T-cell (primary cell): ENCODE measurements at regions not wholly inside any gene's neighbourhood (a gene's known extent, or its start where the extent isn't known, plus 50 kb on each side); places are given as distances from the start of the nearest gene placed in this dataset.
A peak's percentile ranks its signal among the peaks of the same experiment; 100 is the strongest.

Experiments used
- ATAC-seq, 4 experiments: fragments of 200-7000 bp in 3 of 4; fragments of 150-1000 bp in 1 of 4; cut with Tn5 transposase; replicated peaks in 1 of 4; 1 replicate in 3 of 4; 2 replicates in 1 of 4; pipeline ENCODE4 v1.10.0; 2021; ENCODE audit warnings: moderate library complexity in 3 of 4, mild to moderate bottlenecking in 2 of 4, moderate number of reproducible peaks in 1 of 4
- CTCF ChIA-PET, 2 donors: fragments of 300-600 bp; sonication (Branson Sonifier 250); formaldehyde crosslinking; loops; one replicate each; lab custom pipeline; 2022; ENCODE audit warnings: antibody characterized with exemption in 2 of 2; lab: Charles Lee
- POLR2A ChIA-PET, 2 donors: fragments of 300-600 bp; sonication (Branson Sonifier 250); formaldehyde crosslinking; loops; one replicate each; lab custom pipeline; 2022; ENCODE audit warnings: antibody characterized with exemption in 2 of 2; lab: Charles Lee
- DNase-seq, 35 experiments: peaks; one replicate each; pipeline versions ENCODE4 v3.0.0 to v3.0.0-alpha.2; 2013 to 2023
- H3K27ac ChIP-seq: one replicate; pipeline ENCODE4 v1.5.1; 2013; ENCODE audit warnings: low read length
- H3K27me3 ChIP-seq, 2 experiments: replicated peaks in 1 of 2; 1 replicate in 1 of 2; 2 replicates in 1 of 2; pipeline versions ENCODE4 v1.6.1 to v1.7.0; 2013; ENCODE audit warnings: low read length in 1 of 2, mixed read lengths in 1 of 2; ENCODE audit not compliant: control insufficient read depth in 2 of 2, insufficient read depth in 2 of 2; ENCODE audit errors: extremely low read depth in 1 of 2
- H3K36me3 ChIP-seq, 2 donors: 1 replicate in 1 of 2; 2 replicates in 1 of 2; pipeline versions ENCODE4 v1.6.1 to v1.7.0; 2013; ENCODE audit warnings: low read length in 1 of 2; ENCODE audit not compliant: control insufficient read depth in 2 of 2, insufficient read depth in 1 of 2; ENCODE audit errors: extremely low read depth in 1 of 2
- H3K4me1 ChIP-seq, 2 experiments: 1 replicate in 1 of 2; 2 replicates in 1 of 2; pipeline versions ENCODE4 v1.6.1 to v1.7.0; 2013; ENCODE audit warnings: low read length in 2 of 2, mixed read lengths in 1 of 2; ENCODE audit not compliant: insufficient read depth in 2 of 2, control insufficient read depth in 1 of 2; ENCODE audit errors: extremely low read depth in 1 of 2
- H3K4me3 ChIP-seq, 2 donors: 1 replicate in 1 of 2; 2 replicates in 1 of 2; pipeline versions ENCODE4 v1.5.1 to v1.7.0; 2013; ENCODE audit warnings: mild to moderate bottlenecking in 2 of 2, low read length in 1 of 2, moderate library complexity in 1 of 2; ENCODE audit not compliant: control insufficient read depth in 1 of 2; ENCODE audit errors: extremely low read depth in 1 of 2
- H3K9me3 ChIP-seq: 2 replicates; pipeline ENCODE4 v1.7.0; 2013
- H3K27ac Mint-ChIP-seq, 2 donors: one replicate each; pipeline ENCODE4 v1.8.0; 2020 to 2021; ENCODE audit warnings: mild to moderate bottlenecking in 2 of 2, mixed read lengths in 2 of 2
- H3K27me3 Mint-ChIP-seq, 2 donors: one replicate each; pipeline ENCODE4 v1.8.0; 2021 to 2022; ENCODE audit warnings: mixed read lengths in 2 of 2
- H3K36me3 Mint-ChIP-seq: one replicate; pipeline ENCODE4 v1.8.0; 2021; ENCODE audit warnings: mixed read lengths
- H3K4me1 Mint-ChIP-seq, 3 donors: one replicate each; pipeline ENCODE4 v1.8.0; 2020 to 2022; ENCODE audit warnings: mixed read lengths in 3 of 3, mild to moderate bottlenecking in 1 of 3
- H3K4me3 Mint-ChIP-seq, 3 donors: one replicate each; pipeline ENCODE4 v1.8.0; 2020 to 2022; ENCODE audit warnings: mild to moderate bottlenecking in 3 of 3, mixed read lengths in 3 of 3, moderate library complexity in 3 of 3
- H3K9me3 Mint-ChIP-seq, 3 donors: one replicate each; pipeline ENCODE4 v1.8.0; 2020 to 2022; ENCODE audit warnings: mixed read lengths in 3 of 3
- WGBS: methylation state at CpG from one replicate; pipeline ENCODE4 v1.1.5; 2013; ENCODE audit warnings: missing lambda C conversion rate; ENCODE audit not compliant: insufficient coverage; 5-methylcytosine and 5-hydroxymethylcytosine counted together

DNA sequence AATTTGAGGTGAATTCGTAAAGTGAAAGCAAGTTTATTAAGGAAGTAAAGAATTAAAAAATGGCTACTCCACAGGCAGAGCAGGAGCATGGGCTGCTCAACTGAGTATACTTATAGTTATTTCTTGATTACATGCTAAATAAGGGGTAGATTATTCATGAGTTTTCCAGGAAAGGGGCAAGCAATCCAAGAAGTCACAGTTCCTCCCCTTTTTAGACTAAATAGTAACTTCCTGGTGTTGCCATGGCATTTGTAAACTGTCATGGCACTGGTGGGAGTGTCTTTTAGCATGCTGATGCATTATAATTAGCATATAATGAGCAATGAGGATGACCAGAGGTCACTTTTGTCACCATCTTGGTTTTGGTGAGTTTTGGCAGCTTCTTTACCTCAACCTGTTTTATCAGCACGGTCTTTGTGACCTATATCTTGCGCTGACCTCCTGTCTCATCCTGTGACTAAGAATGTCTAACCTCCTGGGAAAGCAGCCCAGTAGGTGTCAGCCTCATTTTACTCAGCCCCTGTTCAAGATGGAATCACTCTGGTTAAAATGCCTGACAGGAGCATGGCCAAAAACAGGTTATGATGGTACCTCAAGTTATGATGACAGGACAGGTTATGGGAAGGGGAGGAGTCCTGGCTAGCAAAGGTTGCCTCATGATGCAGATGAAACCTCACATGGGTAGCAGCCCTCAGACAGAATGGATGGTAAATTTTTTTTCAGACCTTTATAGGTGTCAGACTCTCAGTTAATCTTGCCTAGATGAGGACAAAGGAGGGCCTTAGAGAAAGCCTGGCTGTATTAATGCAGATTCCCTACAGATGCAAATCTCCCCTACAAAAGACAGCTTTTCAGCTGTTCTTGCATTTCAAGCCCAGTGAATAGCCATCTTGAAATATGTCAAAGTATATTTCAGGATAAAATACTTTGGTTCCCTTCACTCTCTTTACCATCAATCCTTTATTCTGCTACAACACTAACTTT, 49.7 kb downstream of the SIPA1L2 start:
- Mint-ChIP-seq H3K4me1 (peaks cover 34 to 50% (median 40%) of the 10 kb centered on the region in 3 donors), H3K27me3 (no peaks in the 10 kb centered on the region), H3K9me3 (no peaks in the 10 kb centered on the region), H3K27ac (peak overlapping the region; percentile 84 to 85), H3K4me3 (peak overlapping the region in 1 of 3 donors; percentile 66), H3K36me3 (no peaks in the 10 kb centered on the region)
- ChIA-PET POLR2A (interaction anchor here in 1 of 2 donors (0.6 kb wide), 1 partner anchor 47 kb away, joined by 3 read pairs; no protein-coding TSS in a partner anchor), CTCF (no interaction called here)
- Histone ChIP-seq H3K4me1 (peaks cover 21 to 28% of the 10 kb centered on the region in 2 experiments), H3K36me3 (no peaks in the 10 kb centered on the region), H3K27me3 (no peaks in the 10 kb centered on the region), H3K9me3 (no peaks in the 10 kb centered on the region), H3K4me3 (no peak overlapping the region), H3K27ac (peak overlapping the region; percentile 75)
- ATAC-seq (no peak), DNase-seq (no peak)
- 64% methylated on average over 2 of the region's 3 CpGs for WGBS

DNA sequence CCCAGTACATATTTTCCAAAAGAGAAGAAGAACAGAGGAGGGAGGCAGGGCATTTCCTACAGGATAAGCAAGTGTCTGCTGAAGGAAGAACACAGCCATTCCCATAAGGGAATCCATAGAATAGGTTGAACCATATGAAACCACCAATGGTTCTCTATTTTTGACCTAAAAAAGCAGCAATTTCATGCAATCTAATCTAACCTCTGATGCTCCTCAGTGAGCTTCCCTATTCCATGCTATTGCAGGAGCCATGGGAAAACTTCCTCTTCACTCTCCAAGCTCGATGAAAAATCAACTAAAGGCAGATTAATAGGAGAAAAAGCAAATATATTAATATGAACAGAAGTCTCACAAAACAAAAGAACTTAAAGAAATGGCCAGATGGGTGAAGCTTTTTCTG, 50.5 kb downstream of the SIPA1L2 start:
- CTCF ChIA-PET: interaction anchor here in 1 of 2 donors (0.5 to 0.9 kb wide), 2 partner anchors 18 to 48 kb away, joined by 4 to 6 read pairs; no protein-coding TSS in a partner anchor
- no peaks in the 10 kb centered on the region for H3K36me3 ChIP-seq
- H3K4me3 ChIP-seq: no peak overlapping the region
- Mint-ChIP-seq H3K27me3 (no peaks in the 10 kb centered on the region), H3K9me3 (no peaks in the 10 kb centered on the region), H3K27ac (peak overlapping the region; percentile 84 to 85), H3K4me3 (peak overlapping the region; percentile 40 to 66 (median 47)), H3K36me3 (no peaks in the 10 kb centered on the region), H3K4me1 (peaks cover 34 to 53% (median 40%) of the 10 kb centered on the region in 3 donors)
- no peaks in the 10 kb centered on the region for H3K27me3 ChIP-seq
- WGBS: no CpG with 5 or more reads among the region's 1 CpG
- DNase-seq (no peak), ATAC-seq (no peak)
- POLR2A ChIA-PET: interaction anchor here in 1 of 2 donors (0.6 kb wide), 1 partner anchor 48 kb away, joined by 3 read pairs; no protein-coding TSS in a partner anchor
- H3K27ac ChIP-seq: peak overlapping the region; percentile 75
- peaks cover 21 to 28% of the 10 kb centered on the region in 2 experiments for H3K4me1 ChIP-seq
- no peaks in the 10 kb centered on the region for H3K9me3 ChIP-seq

DNA sequence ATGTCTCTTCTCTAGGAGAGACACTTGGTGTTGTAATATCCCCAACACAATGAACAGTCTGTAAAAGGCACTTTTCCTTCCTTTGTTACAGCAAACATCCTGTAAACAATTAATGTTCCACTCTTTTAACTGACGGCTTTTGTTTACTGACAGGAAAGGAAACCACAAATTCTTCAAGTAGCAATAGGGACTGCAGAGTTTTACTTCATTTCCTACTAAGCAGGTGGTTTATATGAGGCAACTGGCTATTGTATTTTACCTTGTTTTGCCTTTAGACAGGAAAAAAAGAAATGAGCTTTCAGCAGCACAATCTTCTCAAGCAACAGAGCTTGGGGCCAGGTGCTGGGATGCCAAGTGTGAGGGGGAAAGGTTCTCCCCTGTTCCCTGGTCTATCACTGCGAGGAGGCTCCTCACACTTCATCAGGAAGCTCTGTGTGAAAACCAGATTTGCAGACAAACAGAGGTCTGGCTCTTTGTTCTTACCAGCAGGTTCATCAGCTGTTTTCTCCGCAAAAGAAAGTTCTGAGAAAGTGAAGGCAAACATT, 51.2 kb downstream of the SIPA1L2 start:
- peak overlapping the region; percentile 40 to 66 (median 47) for H3K4me3 Mint-ChIP-seq
- ChIA-PET CTCF (interaction anchor here (0.5 to 0.9 kb wide), 4 partner anchors 19 to 344 kb away, joined by 3 to 6 read pairs (median 4); no protein-coding TSS in a partner anchor), POLR2A (no interaction called here)
- no peaks in the 10 kb centered on the region for H3K27me3 ChIP-seq
- H3K27ac ChIP-seq: peak overlapping the region; percentile 75
- no CpG with 5 or more reads among the region's 3 CpGs for WGBS
- H3K27me3 Mint-ChIP-seq: no peaks in the 10 kb centered on the region
- peak overlapping the region; percentile 22 to 35 for H3K4me3 ChIP-seq
- peak in 4 of 35 experiments; percentile 3 to 41 (median 11) for DNase-seq
- peaks cover 34 to 53% (median 40%) of the 10 kb centered on the region in 3 donors for H3K4me1 Mint-ChIP-seq
- peak overlapping the region; percentile 84 to 85 for H3K27ac Mint-ChIP-seq
- H3K9me3 ChIP-seq: no peaks in the 10 kb centered on the region
- H3K4me1 ChIP-seq: peaks cover 21 to 28% of the 10 kb centered on the region in 2 experiments
- no peaks in the 10 kb centered on the region for H3K36me3 Mint-ChIP-seq
- no peaks in the 10 kb centered on the region for H3K9me3 Mint-ChIP-seq
- H3K36me3 ChIP-seq: no peaks in the 10 kb centered on the region
- ATAC-seq: peak; percentile 48 to 85 (median 62)

DNA sequence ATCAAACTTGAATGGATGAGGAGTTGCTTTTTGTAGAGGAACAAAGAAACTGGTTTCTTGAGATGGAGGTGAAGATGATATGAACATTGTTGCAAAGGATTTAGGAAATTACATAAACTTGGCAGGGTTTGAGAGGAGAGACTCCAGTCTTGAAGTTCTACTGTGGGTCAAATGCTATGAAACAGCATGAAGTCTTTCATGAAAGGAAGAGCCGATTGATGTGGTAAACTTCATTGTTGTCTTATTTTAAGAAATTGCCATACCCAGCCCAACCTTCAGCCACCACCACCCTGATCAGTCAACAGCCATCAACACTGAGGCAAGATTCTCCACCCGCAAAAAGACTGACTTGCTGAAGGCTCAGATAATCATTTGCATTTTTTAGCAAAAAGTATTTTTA, 52.2 kb downstream of the SIPA1L2 start:
- no peak overlapping the region for H3K4me3 Mint-ChIP-seq
- Histone ChIP-seq H3K4me1 (peaks cover 21 to 28% of the 10 kb centered on the region in 2 experiments), H3K27ac (peak overlapping the region; percentile 75), H3K27me3 (no peaks in the 10 kb centered on the region), H3K9me3 (no peaks in the 10 kb centered on the region), H3K36me3 (no peaks in the 10 kb centered on the region), H3K4me3 (no peak overlapping the region)
- DNase-seq (peak in 1 of 35 experiments; percentile 22), ATAC-seq (peak in 1 of 4 experiments; percentile 26)
- no peaks in the 10 kb centered on the region for H3K27me3 Mint-ChIP-seq
- H3K36me3 Mint-ChIP-seq: no peaks in the 10 kb centered on the region
- CTCF ChIA-PET: no interaction called here
- WGBS: no CpG with 5 or more reads among the region's 2 CpGs
- peaks cover 34 to 53% (median 40%) of the 10 kb centered on the region in 3 donors for H3K4me1 Mint-ChIP-seq
- POLR2A ChIA-PET: no interaction called here
- H3K9me3 Mint-ChIP-seq: no peaks in the 10 kb centered on the region
- H3K27ac Mint-ChIP-seq: peak overlapping the region in 1 of 2 donors; percentile 66

DNA sequence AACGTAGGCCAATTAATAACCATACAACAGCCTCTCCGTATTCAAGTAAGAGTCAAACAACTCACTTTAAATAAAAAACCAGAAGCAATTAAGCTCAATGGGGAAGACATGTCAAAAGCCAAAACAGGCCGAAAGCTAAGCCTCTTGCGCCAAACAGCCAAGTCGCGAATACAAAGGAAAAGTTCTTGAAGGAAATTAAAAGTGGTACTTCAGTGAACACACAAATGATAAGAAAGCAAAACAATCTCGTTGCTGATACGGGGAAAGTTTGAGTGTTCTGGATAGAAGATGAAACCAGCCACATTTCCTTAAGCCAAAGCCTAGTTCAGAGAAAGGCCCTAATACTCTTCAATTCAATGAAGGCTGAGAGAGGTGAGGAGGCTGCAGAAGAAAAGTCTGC, 53.4 kb downstream of the SIPA1L2 start:
- Histone ChIP-seq H3K9me3 (no peaks in the 10 kb centered on the region), H3K4me3 (no peak overlapping the region), H3K27me3 (no peaks in the 10 kb centered on the region), H3K4me1 (peaks cover 21 to 28% of the 10 kb centered on the region in 2 experiments), H3K36me3 (no peaks in the 10 kb centered on the region), H3K27ac (no peak overlapping the region)
- WGBS: 100% methylated on average over 4 of the region's 8 CpGs
- Mint-ChIP-seq H3K27me3 (no peaks in the 10 kb centered on the region), H3K9me3 (no peaks in the 10 kb centered on the region), H3K4me3 (no peak overlapping the region), H3K27ac (peak overlapping the region; percentile 1 to 46), H3K4me1 (peaks cover 34 to 53% (median 40%) of the 10 kb centered on the region in 3 donors), H3K36me3 (no peaks in the 10 kb centered on the region)
- CTCF ChIA-PET: interaction anchor here in 1 of 2 donors (1.0 kb wide), 1 partner anchor 9 kb away, joined by 3 read pairs; no protein-coding TSS in a partner anchor
- POLR2A ChIA-PET: interaction anchor here in 1 of 2 donors (0.6 kb wide), 1 partner anchor 198 kb away, joined by 3 read pairs; no protein-coding TSS in a partner anchor
- no peak for DNase-seq
- ATAC-seq: no peak

DNA sequence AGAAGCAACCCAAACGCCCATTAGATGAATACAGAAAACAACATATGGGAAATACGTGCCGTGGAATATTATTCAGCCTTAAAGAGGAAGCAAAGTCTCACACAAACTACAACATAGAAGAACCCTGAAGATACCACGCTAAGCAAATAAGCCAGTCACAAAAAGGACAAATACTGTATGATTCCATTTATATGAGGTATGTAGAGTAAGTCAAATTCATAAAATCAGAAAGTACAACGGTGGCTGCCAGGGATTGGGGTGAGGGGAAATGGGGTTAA, 54.2 kb downstream of the SIPA1L2 start:
- POLR2A ChIA-PET: no interaction called here
- WGBS: 60% methylated on average over 2 of the region's 5 CpGs
- no peak for DNase-seq
- no peaks in the 10 kb centered on the region for H3K27me3 ChIP-seq
- Mint-ChIP-seq H3K9me3 (no peaks in the 10 kb centered on the region), H3K36me3 (no peaks in the 10 kb centered on the region), H3K27ac (peak overlapping the region in 1 of 2 donors; percentile 5), H3K4me1 (peaks cover 34 to 50% (median 36%) of the 10 kb centered on the region in 3 donors), H3K27me3 (no peaks in the 10 kb centered on the region), H3K4me3 (no peak overlapping the region)
- CTCF ChIA-PET: no interaction called here
- peak overlapping the region; percentile 10 for H3K27ac ChIP-seq
- H3K36me3 ChIP-seq: no peaks in the 10 kb centered on the region
- ATAC-seq: no peak
- no peak overlapping the region for H3K4me3 ChIP-seq
- peaks cover 21 to 28% of the 10 kb centered on the region in 2 experiments for H3K4me1 ChIP-seq
- H3K9me3 ChIP-seq: no peaks in the 10 kb centered on the region
